H9 (cell line): ENCODE measurements at regions not wholly inside any gene's neighbourhood (a gene's known extent, or its start where the extent isn't known, plus 50 kb on each side); places are given as distances from the start of the nearest gene placed in this dataset.

Experiments used
- DNase-seq: peaks from one replicate; pipeline ENCODE4 v3.0.0-alpha.2; 2017
- H2AFZ ChIP-seq: one replicate; pipeline ENCODE4 v1.6.1; 2013; ENCODE audit warnings: mild to moderate bottlenecking, low read length, control low read depth, moderate library complexity
- H2AK5ac ChIP-seq: 2 replicates; pipeline ENCODE4 v1.6.1; 2013; ENCODE audit warnings: low read length, control low read depth, mixed read lengths; ENCODE audit not compliant: insufficient read length
- H2BK120ac ChIP-seq: one replicate; pipeline ENCODE4 v1.6.1; 2013; ENCODE audit warnings: low read depth, mild to moderate bottlenecking, low read length, control low read depth, inconsistent platforms; ENCODE audit not compliant: poor library complexity, severe bottlenecking
- H2BK12ac ChIP-seq: 2 replicates; pipeline ENCODE4 v1.6.1; 2013; ENCODE audit warnings: low read length, control low read depth, mixed read lengths, low read depth; ENCODE audit not compliant: insufficient read length
- H2BK15ac ChIP-seq: 2 replicates; pipeline ENCODE4 v1.6.1; 2013; ENCODE audit warnings: low read depth, low read length, control low read depth
- H2BK20ac ChIP-seq: one replicate; pipeline ENCODE4 v1.6.1; 2013; ENCODE audit warnings: low read depth, mild to moderate bottlenecking, low read length, control low read depth, inconsistent platforms; ENCODE audit not compliant: poor library complexity, severe bottlenecking
- H2BK5ac ChIP-seq: 2 replicates; pipeline ENCODE4 v1.6.1; 2013; ENCODE audit warnings: low read length, control low read depth, mixed read lengths; ENCODE audit not compliant: insufficient read length
- H3K14ac ChIP-seq: 2 replicates; pipeline ENCODE4 v1.6.1; 2013; ENCODE audit warnings: low read length, control low read depth; ENCODE audit not compliant: insufficient read depth
- H3K18ac ChIP-seq: 2 replicates; pipeline ENCODE4 v1.6.1; 2013; ENCODE audit warnings: low read depth, mild to moderate bottlenecking, mixed read lengths, low read length, control low read depth; ENCODE audit not compliant: insufficient read length
- H3K23ac ChIP-seq: 2 replicates; pipeline ENCODE4 v1.6.1; 2013; ENCODE audit warnings: low read length, control low read depth, mixed read lengths, low read depth; ENCODE audit not compliant: insufficient read length
- H3K23me2 ChIP-seq: 2 replicates; pipeline ENCODE4 v1.6.1; 2013; ENCODE audit warnings: low read depth, mild to moderate bottlenecking, mixed read lengths, low read length, control low read depth; ENCODE audit not compliant: insufficient read length, poor library complexity, severe bottlenecking
- H3K27ac ChIP-seq: 2 replicates; pipeline ENCODE4 v1.5.1; 2013; ENCODE audit warnings: low read length, control low read depth, mixed read lengths, low read depth; ENCODE audit not compliant: insufficient read length
- H3K27me3 ChIP-seq: 2 replicates; pipeline ENCODE4 v1.6.1; 2013; ENCODE audit warnings: low read length, control low read depth, inconsistent platforms; ENCODE audit not compliant: insufficient read depth
- H3K4ac ChIP-seq: 2 replicates; pipeline ENCODE4 v1.6.1; 2013; ENCODE audit warnings: low read depth, mild to moderate bottlenecking, control low read depth, inconsistent platforms, low read length, moderate library complexity
- H3K4me1 ChIP-seq: 2 replicates; pipeline ENCODE4 v1.6.1; 2013; ENCODE audit warnings: low read length, control low read depth, inconsistent platforms; ENCODE audit not compliant: insufficient read depth
- H3K4me2 ChIP-seq: 2 replicates; pipeline ENCODE4 v1.6.1; 2013; ENCODE audit warnings: low read length, control low read depth, mixed read lengths; ENCODE audit not compliant: insufficient read length, insufficient read depth
- H3K56ac ChIP-seq: 2 replicates; pipeline ENCODE4 v1.6.1; 2013; ENCODE audit warnings: low read depth, mild to moderate bottlenecking, mixed read lengths, low read length, control low read depth; ENCODE audit not compliant: insufficient read length
- H3K79me1 ChIP-seq: 2 replicates; pipeline ENCODE4 v1.6.1; 2013; ENCODE audit warnings: low read depth, mild to moderate bottlenecking, moderate library complexity, low read length, control low read depth, inconsistent platforms; ENCODE audit not compliant: insufficient read depth, poor library complexity, severe bottlenecking
- H3K79me2 ChIP-seq: 2 replicates; pipeline ENCODE4 v1.6.1; 2013; ENCODE audit warnings: low read length, control low read depth, inconsistent platforms; ENCODE audit not compliant: insufficient read depth
- H3K9ac ChIP-seq: 2 replicates; pipeline ENCODE4 v1.6.1; 2013; ENCODE audit warnings: low read length, control low read depth, mixed read lengths; ENCODE audit not compliant: insufficient read length; ENCODE audit errors: extremely low read depth
- H3K9me3 ChIP-seq: one replicate; pipeline ENCODE4 v1.6.1; 2013; ENCODE audit warnings: low read depth, low read length, inconsistent platforms; ENCODE audit not compliant: control insufficient read depth
- H3T11ph ChIP-seq: one replicate; pipeline ENCODE4 v1.6.1; 2013; ENCODE audit warnings: mild to moderate bottlenecking, low read length, control low read depth, inconsistent platforms
- H4K20me1 ChIP-seq: one replicate; pipeline ENCODE4 v1.6.1; 2013; ENCODE audit not compliant: control insufficient read depth, insufficient read length, insufficient read depth
- H4K5ac ChIP-seq: 2 replicates; pipeline ENCODE4 v1.6.1; 2013; ENCODE audit warnings: low read depth, mild to moderate bottlenecking, mixed read lengths, low read length, control low read depth; ENCODE audit not compliant: insufficient read length
- H4K8ac ChIP-seq: replicated peaks from 2 replicates; pipeline ENCODE4 v1.6.1; 2013; ENCODE audit warnings: low read length, control low read depth, mixed read lengths, low read depth; ENCODE audit not compliant: insufficient read length
- H4K91ac ChIP-seq: 2 replicates; pipeline ENCODE4 v1.6.1; 2013; ENCODE audit warnings: low read depth, mild to moderate bottlenecking, moderate library complexity, mixed read lengths, low read length, control low read depth; ENCODE audit not compliant: insufficient read length
- H3K27ac Mint-ChIP-seq, 3 experiments: 2 replicates in 2 of 3; 3 replicates in 1 of 3; pipeline ENCODE4 v1.8.0; 2020 to 2021; ENCODE audit warnings: mixed read lengths in 3 of 3, mild to moderate bottlenecking in 1 of 3, moderate library complexity in 1 of 3
- H3K27me3 Mint-ChIP-seq: 2 replicates; pipeline ENCODE4 v1.8.0; 2021; ENCODE audit warnings: low read depth, mild to moderate bottlenecking, moderate library complexity, mixed read lengths
- H3K36me3 Mint-ChIP-seq, 3 experiments: 2 replicates in 2 of 3; 3 replicates in 1 of 3; pipeline ENCODE4 v1.8.0; 2020 to 2021; ENCODE audit warnings: low read depth in 3 of 3, mixed read lengths in 3 of 3; ENCODE audit not compliant: insufficient read depth in 1 of 3
- H3K4me1 Mint-ChIP-seq, 2 experiments: 2 replicates each; pipeline ENCODE4 v1.8.0; 2020; ENCODE audit warnings: mixed read lengths in 2 of 2
- H3K4me3 Mint-ChIP-seq, 2 experiments: 2 replicates in 1 of 2; 3 replicates in 1 of 2; pipeline ENCODE4 v1.8.0; 2020 to 2021; ENCODE audit warnings: mild to moderate bottlenecking in 2 of 2, mixed read lengths in 2 of 2, moderate library complexity in 1 of 2
- H3K9me3 Mint-ChIP-seq, 2 experiments: 2 replicates in 1 of 2; 3 replicates in 1 of 2; pipeline ENCODE4 v1.8.0; 2020; ENCODE audit warnings: mild to moderate bottlenecking in 2 of 2, mixed read lengths in 2 of 2, moderate library complexity in 1 of 2
- CTCF ChIP-seq: fragments of 200-600 bp; sonication (generic); conservative IDR thresholded peaks from 3 replicates; pipeline ENCODE4 v1.8.0; 2021; ENCODE audit warnings: antibody characterized with exemption, mild to moderate bottlenecking
- WGBS: extraction: QIAGEN DNeasy Blood & Tissue Kit; methylation state at CpG from one replicate; pipeline ENCODE4 v1.1.7; 2013; ENCODE audit warnings: missing lambda C conversion rate, low lambda C conversion rate, mixed read lengths; ENCODE audit not compliant: insufficient read length; ENCODE audit errors: extremely low coverage; 5-methylcytosine and 5-hydroxymethylcytosine counted together

- no peak overlapping the region for H3K4me3 Mint-ChIP-seq
- Histone ChIP-seq H4K8ac (no peak overlapping the region), H2BK15ac (no peak overlapping the region), H3K79me1 (no peaks in the 10 kb centered on the region), H2AFZ (no peak overlapping the region), H4K91ac (no peak overlapping the region), H2BK12ac (no peak overlapping the region), H3K23me2 (no peaks in the 10 kb centered on the region), H3K79me2 (no peaks in the 10 kb centered on the region), H2BK20ac (no peak overlapping the region), H2AK5ac (no peak overlapping the region), H3T11ph (no peak overlapping the region), H4K20me1 (no peaks in the 10 kb centered on the region), H3K56ac (no peak overlapping the region), H3K27ac (no peak overlapping the region), H3K23ac (no peak overlapping the region), H3K9ac (no peak overlapping the region), H3K4ac (no peak overlapping the region), H2BK5ac (no peak overlapping the region), H3K18ac (no peak overlapping the region), H3K9me3 (no peaks in the 10 kb centered on the region), H4K5ac (no peak overlapping the region), H3K4me2 (no peak overlapping the region), H2BK120ac (no peak overlapping the region), H3K14ac (no peak overlapping the region), H3K27me3 (no peaks in the 10 kb centered on the region), H3K4me1 (no peaks in the 10 kb centered on the region)
- no peak for DNase-seq
- no peak overlapping the region; a peak in 1 of 7 replicates for H3K27ac Mint-ChIP-seq
- no peak for TF ChIP-seq CTCF
- H3K9me3 Mint-ChIP-seq, result peaks cover 0 to 6% of the 10 kb centered on the region in 2 experiments; a peak in 3 of 5 replicates
- H3K4me1 Mint-ChIP-seq, result 0 out of 4 replicates have a peak, but pooled peaks cover 0 to 4% of the 10 kb centered on the region in 2 experiments
- H3K27me3 Mint-ChIP-seq, result peaks cover 2% of the 10 kb centered on the region
- peaks cover 0 to 8% (median 0%) of the 10 kb centered on the region in 3 experiments; a peak in 3 of 7 replicates for H3K36me3 Mint-ChIP-seq
- WGBS, result no CpG with 5 or more reads among the region's 2 CpGs
These were observed 102.4 kb upstream of the PLXNA4 start for GRCh38 chr7:132678656-132679055.
